Kidney (tissue), 13 donors: ENCODE measurements at regions not wholly inside any gene's neighbourhood (a gene's known extent, or its start where the extent isn't known, plus 50 kb on each side); places are given as distances from the start of the nearest gene placed in this dataset.

ENCODE experiments used
- DNase-seq, 5 donors: peaks; one replicate each; pipeline ENCODE4 v3.0.0-alpha.2; 2013 to 2020
- FAIRE-seq: peaks from 2 replicates; lab custom pipeline; 2012; peaks lifted over from hg19 to GRCh38; lab: Jason Lieb, UNC
- H3K27ac ChIP-seq, 2 donors: one replicate each; pipeline ENCODE4 v1.7.0; 2013; ENCODE audit warnings: low read depth in 2 of 2, low read length in 2 of 2, inconsistent platforms in 1 of 2
- H3K27me3 ChIP-seq: one replicate; pipeline ENCODE4 v1.7.1; 2013; ENCODE audit warnings: low read length, inconsistent platforms; ENCODE audit not compliant: control insufficient read depth, insufficient read depth
- H3K36me3 ChIP-seq, 3 donors: one replicate each; pipeline versions ENCODE4 v1.7.0 to v1.7.1; 2013; ENCODE audit warnings: low read length in 3 of 3, control low read depth in 1 of 3, inconsistent platforms in 1 of 3; ENCODE audit not compliant: insufficient read depth in 3 of 3, control insufficient read depth in 2 of 3
- H3K4me1 ChIP-seq, 3 donors: one replicate each; pipeline versions ENCODE4 v1.7.0 to v1.7.1; 2013; ENCODE audit warnings: low read length in 3 of 3, inconsistent platforms in 1 of 3, low read depth in 1 of 3; ENCODE audit not compliant: control insufficient read depth in 2 of 3, insufficient read depth in 2 of 3
- H3K4me3 ChIP-seq, 3 donors: one replicate each; pipeline versions ENCODE4 v1.7.0 to v1.8.1; 2013; ENCODE audit warnings: low read length in 3 of 3, control low read depth in 1 of 3, inconsistent platforms in 1 of 3
- H3K9ac ChIP-seq, 3 donors: one replicate each; pipeline versions ENCODE4 v1.7.0 to v1.7.1; 2013; ENCODE audit warnings: low read length in 3 of 3, control low read depth in 1 of 3, inconsistent platforms in 1 of 3
- H3K9me3 ChIP-seq, 3 donors: one replicate each; pipeline versions ENCODE4 v1.7.0 to v1.7.1; 2013; ENCODE audit warnings: low read length in 3 of 3, control low read depth in 1 of 3, inconsistent platforms in 1 of 3; ENCODE audit not compliant: control insufficient read depth in 2 of 3, insufficient read depth in 1 of 3
- intact Hi-C: fragments of 100-400 bp; cut with DNase I; formaldehyde crosslinking; loops from one replicate; pipeline ENCODE4 v1.11.1; 2022
- TF ChIP-seq, protein P1 (sequence below): IDR thresholded peaks from 3 replicates; pipeline ENCODE4 v1.5.1; 2012; ENCODE audit warnings: mild to moderate bottlenecking, moderate library complexity, borderline replicate concordance; ENCODE audit not compliant: insufficient read depth; ENCODE audit errors: extremely low read depth
- donor health status: control.
- donor health status: control.
- donor health status: control.
- donor health status: control.
- donor health status: control.
- donor health status: DM: yes; HTN: yes; CAD: no.
- donor health status: Normal renal cell carcinoma (clear cell type).

DNA sequence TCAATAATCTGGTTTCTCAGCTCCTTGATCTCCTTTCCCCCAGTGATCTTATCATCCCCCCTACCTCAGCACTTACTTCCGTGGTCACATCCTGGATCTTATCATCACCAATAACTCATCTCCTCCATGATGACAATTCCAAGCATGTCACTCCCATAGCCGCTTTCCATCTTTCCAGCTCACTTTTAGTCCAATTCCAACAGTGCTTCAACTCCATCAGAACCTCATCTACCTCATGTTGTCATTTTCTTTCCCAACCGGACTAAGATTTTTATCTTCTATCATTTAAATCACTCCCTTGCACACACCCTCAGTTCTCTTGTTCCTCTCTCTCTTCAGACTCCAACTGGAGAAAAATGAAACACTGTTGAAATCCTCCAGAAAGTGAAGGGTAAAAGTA is 75.9 kb upstream of the UBE2E2 start:
- TF ChIP-seq, protein P1, sequence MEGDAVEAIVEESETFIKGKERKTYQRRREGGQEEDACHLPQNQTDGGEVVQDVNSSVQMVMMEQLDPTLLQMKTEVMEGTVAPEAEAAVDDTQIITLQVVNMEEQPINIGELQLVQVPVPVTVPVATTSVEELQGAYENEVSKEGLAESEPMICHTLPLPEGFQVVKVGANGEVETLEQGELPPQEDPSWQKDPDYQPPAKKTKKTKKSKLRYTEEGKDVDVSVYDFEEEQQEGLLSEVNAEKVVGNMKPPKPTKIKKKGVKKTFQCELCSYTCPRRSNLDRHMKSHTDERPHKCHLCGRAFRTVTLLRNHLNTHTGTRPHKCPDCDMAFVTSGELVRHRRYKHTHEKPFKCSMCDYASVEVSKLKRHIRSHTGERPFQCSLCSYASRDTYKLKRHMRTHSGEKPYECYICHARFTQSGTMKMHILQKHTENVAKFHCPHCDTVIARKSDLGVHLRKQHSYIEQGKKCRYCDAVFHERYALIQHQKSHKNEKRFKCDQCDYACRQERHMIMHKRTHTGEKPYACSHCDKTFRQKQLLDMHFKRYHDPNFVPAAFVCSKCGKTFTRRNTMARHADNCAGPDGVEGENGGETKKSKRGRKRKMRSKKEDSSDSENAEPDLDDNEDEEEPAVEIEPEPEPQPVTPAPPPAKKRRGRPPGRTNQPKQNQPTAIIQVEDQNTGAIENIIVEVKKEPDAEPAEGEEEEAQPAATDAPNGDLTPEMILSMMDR = no peak
- intact Hi-C loops = no loop called here
- DNase-seq = no peak
- FAIRE-seq = no peak
- Histone ChIP-seq H3K27me3 (no peaks in the 10 kb centered on the region), H3K9me3 (no peaks in the 10 kb centered on the region), H3K4me3 (no peak overlapping the region), H3K4me1 (no peaks in the 10 kb centered on the region), H3K36me3 (no peaks in the 10 kb centered on the region), H3K9ac (no peak overlapping the region), H3K27ac (no peak overlapping the region)

- H3K36me3 ChIP-seq = no peaks in the 10 kb centered on the region
- no peaks in the 10 kb centered on the region for H3K4me1 ChIP-seq
- TF ChIP-seq, protein P1 = no peak
- no peak for DNase-seq
- no peaks in the 10 kb centered on the region for H3K27me3 ChIP-seq
- no peak overlapping the region for H3K27ac ChIP-seq
- no peaks in the 10 kb centered on the region for H3K9me3 ChIP-seq
- intact Hi-C loops = no loop called here
- H3K4me3 ChIP-seq = no peak overlapping the region
- FAIRE-seq = no peak
- H3K9ac ChIP-seq = no peak overlapping the region
Observed at GRCh38 chr3:23128655-23129054, 74.5 kb upstream of the UBE2E2 start.

DNA sequence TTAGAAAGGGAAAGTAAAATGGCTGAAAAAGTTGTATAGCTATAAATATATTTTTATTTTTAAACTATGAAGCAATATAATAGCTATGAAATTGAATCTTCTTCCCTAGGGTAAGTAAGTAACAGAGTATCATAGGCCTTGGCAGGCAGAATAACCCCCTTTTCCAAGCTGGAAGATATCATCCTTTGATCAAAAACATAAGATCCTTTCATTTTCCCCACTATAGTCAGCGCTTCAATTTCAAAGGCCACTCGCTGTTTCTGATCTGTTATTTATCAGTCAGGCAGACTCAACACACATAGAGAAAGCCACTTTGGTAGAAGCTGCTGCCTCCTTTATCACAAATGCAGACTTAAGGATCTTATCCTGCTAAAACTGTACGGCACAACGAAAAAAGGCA is 74.0 kb upstream of the UBE2E2 start:
- Histone ChIP-seq H3K4me1 (no peaks in the 10 kb centered on the region), H3K27me3 (no peaks in the 10 kb centered on the region), H3K4me3 (peak overlapping the region in 1 of 3 donors; percentile 4), H3K27ac (no peak overlapping the region), H3K36me3 (no peaks in the 10 kb centered on the region), H3K9me3 (no peaks in the 10 kb centered on the region), H3K9ac (no peak overlapping the region)
- intact Hi-C loops = no loop called here
- FAIRE-seq = no peak
- DNase-seq = no peak
- TF ChIP-seq, protein P1 = no peak

DNA sequence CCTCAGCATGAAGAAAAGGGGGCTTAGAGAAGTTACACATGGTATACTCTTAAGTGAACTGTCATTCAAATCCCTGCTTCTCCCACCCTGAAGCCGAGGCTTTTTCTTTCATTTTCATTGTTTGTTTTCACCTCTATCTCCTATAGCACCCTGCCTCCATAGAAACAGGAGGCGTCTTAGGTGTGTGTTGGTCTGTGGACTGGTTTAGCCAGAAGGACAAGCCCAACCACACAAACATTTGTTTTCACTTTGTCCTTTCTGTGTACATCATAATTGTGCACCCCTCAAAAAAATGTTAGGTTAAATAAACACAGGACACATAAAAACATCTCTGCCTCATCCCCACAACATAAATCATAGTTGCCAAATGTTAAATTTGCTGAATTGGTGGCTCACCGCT is 73.3 kb upstream of the UBE2E2 start:
- Histone ChIP-seq H3K9me3 (no peaks in the 10 kb centered on the region), H3K27ac (no peak overlapping the region), H3K4me3 (peak overlapping the region in 1 of 3 donors; percentile 4), H3K4me1 (no peaks in the 10 kb centered on the region), H3K36me3 (no peaks in the 10 kb centered on the region), H3K9ac (no peak overlapping the region), H3K27me3 (no peaks in the 10 kb centered on the region)
- DNase-seq = peak in 2 of 5 donors; percentile 32 to 60
- no peak for FAIRE-seq
- TF ChIP-seq, protein P1 = no peak
- intact Hi-C loops = no loop called here
